Femur (tissue), 1 donor: ENCODE measurements at regions not wholly inside any gene's neighbourhood (a gene's known extent, or its start where the extent isn't known, plus 50 kb on each side); places are given as distances from the start of the nearest gene placed in this dataset.

ENCODE experiments used
- DNase-seq: peaks from one replicate; pipeline ENCODE4 v3.0.0-alpha.2; 2017

- no peak for DNase-seq
Observed at GRCh38 chr4:61079976-61080375, 120.2 kb upstream of the ADGRL3 start.

- DNase-seq, result no peak
Observed at GRCh38 chr4:61085534-61085933, 114.6 kb upstream of the ADGRL3 start.

- DNase-seq, result no peak
Observed at GRCh38 chr4:61086357-61086756, 113.8 kb upstream of the ADGRL3 start.

GRCh38 chr4:61086979-61087378 is 113.1 kb upstream of the ADGRL3 start:
- no peak for DNase-seq

GRCh38 chr4:61094854-61095598 is 105.1 kb upstream of the ADGRL3 start:
- no peak for DNase-seq

- DNase-seq, result no peak
Observed at GRCh38 chr4:61128682-61129081, 71.4 kb upstream of the ADGRL3 start.

- no peak for DNase-seq
Observed at GRCh38 chr4:61129971-61130370, 70.2 kb upstream of the ADGRL3 start.

GRCh38 chr4:61143461-61143860 is 56.7 kb upstream of the ADGRL3 start:
- no peak for DNase-seq

- no peak for DNase-seq
Observed at GRCh38 chr4:61149278-61149677, 50.8 kb upstream of the ADGRL3 start.
